H1 (cell line): ENCODE measurements at regions not wholly inside any gene's neighbourhood (a gene's known extent, or its start where the extent isn't known, plus 50 kb on each side); places are given as distances from the start of the nearest gene placed in this dataset.

Experiments used
- BACH1 ChIP-seq: IDR thresholded peaks from 2 replicates; pipeline ENCODE4 v1.6.1; 2012; ENCODE audit warnings: low read length, improper control_type of control experiment
- EGR1 ChIP-seq: IDR thresholded peaks from 2 replicates; pipeline ENCODE4 v1.6.1; 2011; ENCODE audit warnings: low read depth, low read length, borderline replicate concordance
- EZH2 ChIP-seq: fragments of 200-600 bp; sonication (generic); IDR thresholded peaks from 2 replicates; pipeline ENCODE4 v1.7.1; 2012; ENCODE audit warnings: low read depth, mild to moderate bottlenecking, moderate library complexity, low read length, inconsistent platforms; ENCODE audit not compliant: severe bottlenecking
- FOSL1 ChIP-seq: IDR thresholded peaks from 2 replicates; pipeline ENCODE4 v1.6.1; 2011; ENCODE audit warnings: mild to moderate bottlenecking, low read depth, low read length, moderate library complexity; ENCODE audit not compliant: insufficient read depth
- NRF1 ChIP-seq: IDR thresholded peaks from 2 replicates; pipeline ENCODE4 v1.6.1; 2011; ENCODE audit warnings: mild to moderate bottlenecking, low read depth, low read length, improper control_type of control experiment
- POLR2A ChIP-seq, 2 experiments: IDR thresholded peaks; 1 replicate in 1 of 2; 2 replicates in 1 of 2; pipeline ENCODE4 v1.6.1; 2011; ENCODE audit warnings: low read depth in 2 of 2, low read length in 2 of 2, mild to moderate bottlenecking in 2 of 2; ENCODE audit errors: control extremely low read depth in 1 of 2
- POLR2AphosphoS5 ChIP-seq: IDR thresholded peaks from 2 replicates; pipeline ENCODE4 v1.6.1; 2011; ENCODE audit warnings: low read depth, low read length
- POU5F1 ChIP-seq: IDR thresholded peaks from 2 replicates; pipeline ENCODE4 v1.6.1; 2011; ENCODE audit warnings: low read depth, mild to moderate bottlenecking, low read length, moderate library complexity
- RXRA ChIP-seq: IDR thresholded peaks from 2 replicates; pipeline ENCODE4 v1.6.1; 2011; ENCODE audit warnings: low read depth, mild to moderate bottlenecking, low read length, moderate library complexity; ENCODE audit not compliant: insufficient read depth
- SIN3A ChIP-seq, 2 experiments: IDR thresholded peaks in 1 of 2; conservative IDR thresholded peaks in 1 of 2; 2 replicates each; pipeline ENCODE4 v1.6.1; 2011 to 2012; ENCODE audit warnings: low read length in 2 of 2, improper control_type of control experiment in 1 of 2, low read depth in 1 of 2, mild to moderate bottlenecking in 1 of 2
- SUZ12 ChIP-seq: fragments of 200-600 bp; sonication (generic); IDR thresholded peaks from 2 replicates; pipeline ENCODE4 v1.6.1; 2012; ENCODE audit warnings: mild to moderate bottlenecking, inconsistent platforms, low read length, moderate library complexity, mixed read lengths
- ZNF274 ChIP-seq: IDR thresholded peaks from 2 replicates; pipeline ENCODE4 v1.7.0; 2012; ENCODE audit warnings: low read length, borderline replicate concordance; ENCODE audit errors: extremely low read depth
- TF ChIP-seq, protein P1 (sequence below): IDR thresholded peaks from 2 replicates; pipeline ENCODE4 v1.6.1; 2012; ENCODE audit warnings: inconsistent platforms
- TF ChIP-seq, protein P2 (sequence below), 3 experiments: IDR thresholded peaks; 1 replicate in 2 of 3; 2 replicates in 1 of 3; pipeline versions ENCODE4 v1.5.1 to v1.6.1; 2011; ENCODE audit warnings: low read length in 3 of 3, mild to moderate bottlenecking in 3 of 3, inconsistent platforms in 2 of 3, low read depth in 1 of 3, moderate library complexity in 1 of 3; ENCODE audit not compliant: insufficient read depth in 1 of 3; ENCODE audit errors: control extremely low read depth in 1 of 3

DNA sequence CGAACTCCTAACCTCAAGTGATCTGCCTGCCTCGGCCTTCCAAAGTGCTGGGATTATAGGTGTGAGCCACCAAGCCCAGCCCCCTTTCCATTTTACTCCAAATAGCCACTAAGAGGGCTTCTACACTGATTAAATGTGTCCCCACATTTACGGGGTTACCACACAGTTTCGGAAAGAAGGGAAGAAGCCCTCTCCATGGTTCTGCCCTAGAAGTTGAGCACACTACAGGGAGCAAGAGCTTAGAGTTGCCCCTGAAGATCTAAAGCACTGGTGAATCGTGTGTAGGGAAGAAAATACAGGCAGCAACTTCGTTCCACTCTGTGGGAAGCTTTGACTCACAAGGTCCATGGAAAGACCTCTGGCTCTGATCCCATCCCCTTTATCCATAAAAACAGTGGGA, 133.0 kb upstream of the PRKCQ start:
- TF ChIP-seq ZNF274, result no peak
- no peak for TF ChIP-seq NRF1
- TF ChIP-seq POU5F1, result no peak
- TF ChIP-seq, protein P1, sequence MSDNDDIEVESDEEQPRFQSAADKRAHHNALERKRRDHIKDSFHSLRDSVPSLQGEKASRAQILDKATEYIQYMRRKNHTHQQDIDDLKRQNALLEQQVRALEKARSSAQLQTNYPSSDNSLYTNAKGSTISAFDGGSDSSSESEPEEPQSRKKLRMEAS, result no peak
- TF ChIP-seq EGR1, result no peak
- TF ChIP-seq RXRA, result no peak
- TF ChIP-seq POLR2AphosphoS5, result no peak
- no peak for TF ChIP-seq SUZ12
- no peak for TF ChIP-seq SIN3A (conservative IDR thresholded peaks at IDR 0.05 in 1 of 2, IDR thresholded peaks at IDR 0.05 in 1 of 2; ENCODE audit: low read depth in 1 of 2, low read length in 2 of 2)
- TF ChIP-seq, protein P2, sequence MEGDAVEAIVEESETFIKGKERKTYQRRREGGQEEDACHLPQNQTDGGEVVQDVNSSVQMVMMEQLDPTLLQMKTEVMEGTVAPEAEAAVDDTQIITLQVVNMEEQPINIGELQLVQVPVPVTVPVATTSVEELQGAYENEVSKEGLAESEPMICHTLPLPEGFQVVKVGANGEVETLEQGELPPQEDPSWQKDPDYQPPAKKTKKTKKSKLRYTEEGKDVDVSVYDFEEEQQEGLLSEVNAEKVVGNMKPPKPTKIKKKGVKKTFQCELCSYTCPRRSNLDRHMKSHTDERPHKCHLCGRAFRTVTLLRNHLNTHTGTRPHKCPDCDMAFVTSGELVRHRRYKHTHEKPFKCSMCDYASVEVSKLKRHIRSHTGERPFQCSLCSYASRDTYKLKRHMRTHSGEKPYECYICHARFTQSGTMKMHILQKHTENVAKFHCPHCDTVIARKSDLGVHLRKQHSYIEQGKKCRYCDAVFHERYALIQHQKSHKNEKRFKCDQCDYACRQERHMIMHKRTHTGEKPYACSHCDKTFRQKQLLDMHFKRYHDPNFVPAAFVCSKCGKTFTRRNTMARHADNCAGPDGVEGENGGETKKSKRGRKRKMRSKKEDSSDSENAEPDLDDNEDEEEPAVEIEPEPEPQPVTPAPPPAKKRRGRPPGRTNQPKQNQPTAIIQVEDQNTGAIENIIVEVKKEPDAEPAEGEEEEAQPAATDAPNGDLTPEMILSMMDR (IDR thresholded peaks at IDR 0.05; ENCODE audit: control extremely low read depth in 1 of 3, insufficient read depth in 1 of 3, low read depth in 1 of 3, low read length in 3 of 3), result no peak
- TF ChIP-seq FOSL1, result no peak
- no peak for TF ChIP-seq POLR2A (IDR thresholded peaks at IDR 0.05; ENCODE audit: control extremely low read depth in 1 of 2, low read depth in 2 of 2, low read length in 2 of 2)
- TF ChIP-seq EZH2, result no peak
- TF ChIP-seq BACH1, result no peak
